ENCODE measurements at regions not wholly inside any gene's neighbourhood (a gene's known extent, or its start where the extent isn't known, plus 50 kb on each side); places are given as distances from the start of the nearest gene placed in this dataset.

GRCh38 chr12:41899577-41899976 is 245.1 kb downstream of the GXYLT1 start:
- TF ChIP-seq EZH2phosphoT487 (IDR thresholded peaks at IDR 0.05; ENCODE audit: borderline replicate concordance, low read length) (no peak), CTCF (conservative IDR thresholded peaks at IDR 0.05; ENCODE audit: low read depth, low read length) (no peak)

All from PC-3 (cell line).